Loucy (cell line): ENCODE measurements at regions not wholly inside any gene's neighbourhood (a gene's known extent, or its start where the extent isn't known, plus 50 kb on each side); places are given as distances from the start of the nearest gene placed in this dataset.

Experiments
- H2AFZ ChIP-seq: fragments of 200-600 bp; sonication (generic); 2 replicates; pipeline ENCODE4 v1.6.0; 2016; ENCODE audit warnings: antibody characterized with exemption, mild to moderate bottlenecking, low read length, moderate library complexity
- H3F3A ChIP-seq: fragments of 200-600 bp; 2 replicates; pipeline ENCODE4 v1.6.0; 2016; ENCODE audit warnings: antibody characterized with exemption, low read depth, mild to moderate bottlenecking
- H3K27me3 ChIP-seq: fragments of 200-600 bp; sonication (generic); 2 replicates; pipeline ENCODE4 v1.6.1; 2014; ENCODE audit warnings: low read length, mild to moderate bottlenecking; ENCODE audit not compliant: insufficient read depth, poor library complexity, severe bottlenecking
- H3K36me3 ChIP-seq: fragments of 200-600 bp; sonication (generic); 2 replicates; pipeline ENCODE4 v1.6.1; 2016; ENCODE audit warnings: low read length; ENCODE audit not compliant: insufficient read depth
- H3K4me1 ChIP-seq: fragments of 200-600 bp; sonication (generic); 2 replicates; pipeline ENCODE4 v1.5.1; 2014; ENCODE audit warnings: low read length, mild to moderate bottlenecking; ENCODE audit not compliant: insufficient read depth, poor library complexity, severe bottlenecking
- H3K4me2 ChIP-seq: fragments of 200-600 bp; sonication (generic); 2 replicates; pipeline ENCODE4 v1.6.0; 2014; ENCODE audit warnings: antibody characterized with exemption, low read length, low read depth, mild to moderate bottlenecking; ENCODE audit not compliant: poor library complexity, severe bottlenecking
- H3K4me3 ChIP-seq: fragments of 200-600 bp; sonication (generic); 2 replicates; pipeline ENCODE4 v1.5.1; 2014; ENCODE audit warnings: low read length, mild to moderate bottlenecking, mixed read lengths; ENCODE audit not compliant: poor library complexity, severe bottlenecking
- H3K79me2 ChIP-seq: fragments of 200-600 bp; sonication (generic); 2 replicates; pipeline ENCODE4 v1.6.1; 2014; ENCODE audit warnings: low read length; ENCODE audit not compliant: insufficient read depth
- H3K9ac ChIP-seq: fragments of 200-600 bp; sonication (generic); 2 replicates; pipeline ENCODE4 v1.6.0; 2014; ENCODE audit warnings: mild to moderate bottlenecking, low read depth, low read length, moderate library complexity; ENCODE audit not compliant: poor library complexity, severe bottlenecking
- H3K9me2 ChIP-seq: fragments of 200-600 bp; sonication (generic); replicated peaks from 2 replicates; pipeline ENCODE4 v1.6.1; 2016; ENCODE audit warnings: low read depth, low read length, mixed read lengths
- H3K9me3 ChIP-seq: fragments of 200-600 bp; sonication (generic); 2 replicates; pipeline ENCODE4 v1.6.1; 2014; ENCODE audit warnings: mild to moderate bottlenecking, antibody characterized with exemption, low read length, low read depth; ENCODE audit not compliant: insufficient read depth
- H4K20me1 ChIP-seq: fragments of 200-600 bp; sonication (generic); 2 replicates; pipeline ENCODE4 v1.6.0; 2014; ENCODE audit warnings: antibody characterized with exemption, low read length, mild to moderate bottlenecking; ENCODE audit not compliant: insufficient read depth, poor library complexity, severe bottlenecking
- CTCF ChIP-seq: fragments of 200-600 bp; sonication (generic); conservative IDR thresholded peaks from 2 replicates; pipeline ENCODE4 v1.5.1; 2014; ENCODE audit warnings: mild to moderate bottlenecking, antibody characterized with exemption, low read length
- EZH2phosphoT487 ChIP-seq: fragments of 200-600 bp; IDR thresholded peaks from 2 replicates; pipeline ENCODE4 v1.6.1; 2018; ENCODE audit warnings: antibody characterized with exemption, mild to moderate bottlenecking, moderate library complexity, borderline replicate concordance

- H3K4me1 ChIP-seq = no peaks in the 10 kb centered on the region
- H3K4me3 ChIP-seq = no peak overlapping the region
- no peak overlapping the region for H3K4me2 ChIP-seq
- H3K9me3 ChIP-seq = no peaks in the 10 kb centered on the region
- H3K36me3 ChIP-seq = no peaks in the 10 kb centered on the region
- H3F3A ChIP-seq = no peaks in the 10 kb centered on the region
- no peaks in the 10 kb centered on the region for H4K20me1 ChIP-seq
- no peaks in the 10 kb centered on the region for H3K27me3 ChIP-seq
- H3K9me2 ChIP-seq = no peaks in the 10 kb centered on the region
- no peak for TF ChIP-seq EZH2phosphoT487
- TF ChIP-seq CTCF = no peak
- H3K9ac ChIP-seq = no peak overlapping the region
- 0 out of 2 replicates have a peak overlapping the region, but pooled peaks have one; percentile 10 for H2AFZ ChIP-seq
- H3K79me2 ChIP-seq = no peaks in the 10 kb centered on the region
These were observed 169.2 kb upstream of the MVB12B start for GRCh38 chr9:126157423-126157822.

GRCh38 chr9:126157826-126158587 lies 168.6 kb upstream of the MVB12B start:
- H3K9me2 ChIP-seq = no peaks in the 10 kb centered on the region
- no peak overlapping the region for H3K4me3 ChIP-seq
- H3K27me3 ChIP-seq = no peaks in the 10 kb centered on the region
- H3K36me3 ChIP-seq = no peaks in the 10 kb centered on the region
- no peaks in the 10 kb centered on the region for H3F3A ChIP-seq
- H2AFZ ChIP-seq = 0 out of 2 replicates have a peak overlapping the region, but pooled peaks have one; percentile 10
- H3K4me2 ChIP-seq = no peak overlapping the region
- H3K79me2 ChIP-seq = no peaks in the 10 kb centered on the region
- H4K20me1 ChIP-seq = no peaks in the 10 kb centered on the region
- H3K4me1 ChIP-seq = no peaks in the 10 kb centered on the region
- H3K9me3 ChIP-seq = no peaks in the 10 kb centered on the region
- H3K9ac ChIP-seq = no peak overlapping the region
- TF ChIP-seq CTCF (no peak), EZH2phosphoT487 (no peak)

GRCh38 chr9:126158588-126159429 lies 167.8 kb upstream of the MVB12B start:
- no peaks in the 10 kb centered on the region for H3K4me1 ChIP-seq
- H3F3A ChIP-seq = no peaks in the 10 kb centered on the region
- TF ChIP-seq CTCF (no peak), EZH2phosphoT487 (no peak)
- H3K36me3 ChIP-seq = no peaks in the 10 kb centered on the region
- H3K9ac ChIP-seq = no peak overlapping the region
- 0 out of 2 replicates have a peak overlapping the region, but pooled peaks have one; percentile 11 for H2AFZ ChIP-seq
- H3K9me2 ChIP-seq = no peaks in the 10 kb centered on the region
- no peaks in the 10 kb centered on the region for H4K20me1 ChIP-seq
- H3K9me3 ChIP-seq = no peaks in the 10 kb centered on the region
- H3K4me3 ChIP-seq = no peak overlapping the region
- no peaks in the 10 kb centered on the region for H3K27me3 ChIP-seq
- no peak overlapping the region for H3K4me2 ChIP-seq
- H3K79me2 ChIP-seq = no peaks in the 10 kb centered on the region
